Lower leg skin (tissue), 3 donors: ENCODE measurements at regions not wholly inside any gene's neighbourhood (a gene's known extent, or its start where the extent isn't known, plus 50 kb on each side); places are given as distances from the start of the nearest gene placed in this dataset.

ENCODE experiments used
- POLR2A ChIP-seq, 2 donors: fragments of 450-650 bp; IDR thresholded peaks; one replicate each; pipeline ENCODE4 v1.6.1; 2016 to 2017; ENCODE audit warnings: antibody characterized with exemption in 2 of 2, mild to moderate bottlenecking in 1 of 2, moderate library complexity in 1 of 2
- TF ChIP-seq, protein P1 (sequence below), 3 donors: fragments of 450-650 bp; IDR thresholded peaks; one replicate each; pipeline ENCODE4 v1.5.1; 2016; ENCODE audit warnings: antibody characterized with exemption in 3 of 3, mild to moderate bottlenecking in 3 of 3, moderate library complexity in 2 of 3

DNA sequence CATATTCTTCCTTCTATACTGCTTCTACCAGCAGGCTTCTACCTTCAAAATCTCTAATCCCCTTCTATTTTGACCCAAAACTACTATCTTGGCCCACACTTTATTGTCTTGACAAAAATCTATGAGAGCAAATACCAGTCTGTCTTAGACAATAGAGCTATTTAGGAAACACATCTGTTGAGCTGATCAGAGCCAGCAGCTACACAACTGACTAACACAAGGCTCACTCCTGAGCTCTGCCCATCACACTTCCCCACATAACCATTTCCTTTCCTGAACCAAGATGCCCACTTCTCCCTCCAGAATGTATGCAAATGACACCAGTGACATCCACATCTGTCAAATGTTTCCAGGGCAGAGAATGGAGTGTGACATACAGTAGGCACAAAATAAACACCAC lies 293.9 kb upstream of the HSFY2 start:
- TF ChIP-seq, protein P1, sequence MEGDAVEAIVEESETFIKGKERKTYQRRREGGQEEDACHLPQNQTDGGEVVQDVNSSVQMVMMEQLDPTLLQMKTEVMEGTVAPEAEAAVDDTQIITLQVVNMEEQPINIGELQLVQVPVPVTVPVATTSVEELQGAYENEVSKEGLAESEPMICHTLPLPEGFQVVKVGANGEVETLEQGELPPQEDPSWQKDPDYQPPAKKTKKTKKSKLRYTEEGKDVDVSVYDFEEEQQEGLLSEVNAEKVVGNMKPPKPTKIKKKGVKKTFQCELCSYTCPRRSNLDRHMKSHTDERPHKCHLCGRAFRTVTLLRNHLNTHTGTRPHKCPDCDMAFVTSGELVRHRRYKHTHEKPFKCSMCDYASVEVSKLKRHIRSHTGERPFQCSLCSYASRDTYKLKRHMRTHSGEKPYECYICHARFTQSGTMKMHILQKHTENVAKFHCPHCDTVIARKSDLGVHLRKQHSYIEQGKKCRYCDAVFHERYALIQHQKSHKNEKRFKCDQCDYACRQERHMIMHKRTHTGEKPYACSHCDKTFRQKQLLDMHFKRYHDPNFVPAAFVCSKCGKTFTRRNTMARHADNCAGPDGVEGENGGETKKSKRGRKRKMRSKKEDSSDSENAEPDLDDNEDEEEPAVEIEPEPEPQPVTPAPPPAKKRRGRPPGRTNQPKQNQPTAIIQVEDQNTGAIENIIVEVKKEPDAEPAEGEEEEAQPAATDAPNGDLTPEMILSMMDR (IDR thresholded peaks at IDR 0.05) = no peak
- TF ChIP-seq POLR2A (IDR thresholded peaks at IDR 0.05) = no peak
